NCI-H187 treated with DMSO at 0.1 percent for 48 hours (cell line): ENCODE measurements at regions not wholly inside any gene's neighbourhood (a gene's known extent, or its start where the extent isn't known, plus 50 kb on each side); places are given as distances from the start of the nearest gene placed in this dataset.
"Not testable (repeated sequence)": the region's sequence is repeated elsewhere in the genome, so short reads cannot be mapped to it uniquely, and the experiment has no call there.

Experiments used
- DNase-seq: peaks from one replicate; lab custom pipeline; 2025; lab: John Stamatoyannopoulos, UW

DNA sequence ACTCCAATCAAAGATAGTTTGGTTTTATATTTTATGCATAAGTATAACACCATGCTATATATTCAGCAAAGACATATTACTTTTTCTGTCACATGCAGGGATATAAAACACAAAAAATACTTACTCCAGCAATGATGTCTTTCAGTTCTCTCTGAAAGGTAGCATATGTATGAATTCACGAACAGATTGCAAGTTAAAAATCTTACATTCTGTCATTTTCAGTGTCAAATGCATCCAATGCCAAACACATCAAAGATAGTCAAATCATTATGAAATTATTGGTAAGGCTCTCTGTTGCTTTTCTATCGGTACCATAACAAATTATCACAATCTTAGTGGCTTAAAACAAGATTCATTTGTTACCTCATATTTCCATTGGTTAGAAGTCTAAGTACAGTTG is 492.0 kb upstream of the KIF2B start:
- DNase-seq = no peak

DNA sequence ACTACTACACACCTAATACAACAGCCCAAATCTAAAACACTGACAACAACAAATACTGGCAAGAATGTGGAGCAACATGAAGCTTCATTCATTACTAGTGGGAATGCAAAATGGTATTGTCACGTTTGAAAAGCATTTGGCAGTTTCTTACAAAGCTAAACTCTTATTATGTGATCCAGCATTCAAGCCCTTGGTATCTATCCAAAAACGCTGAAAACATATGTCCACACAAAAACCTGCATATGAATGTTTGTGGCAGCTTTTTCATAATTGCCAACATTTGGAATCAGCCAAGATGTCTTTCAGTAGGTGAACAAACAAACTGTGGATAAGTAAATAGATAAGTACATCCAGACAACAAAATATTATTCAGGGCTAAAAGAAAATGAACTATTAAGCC is 501.1 kb upstream of the KIF2B start:
- DNase-seq = no peak

DNA sequence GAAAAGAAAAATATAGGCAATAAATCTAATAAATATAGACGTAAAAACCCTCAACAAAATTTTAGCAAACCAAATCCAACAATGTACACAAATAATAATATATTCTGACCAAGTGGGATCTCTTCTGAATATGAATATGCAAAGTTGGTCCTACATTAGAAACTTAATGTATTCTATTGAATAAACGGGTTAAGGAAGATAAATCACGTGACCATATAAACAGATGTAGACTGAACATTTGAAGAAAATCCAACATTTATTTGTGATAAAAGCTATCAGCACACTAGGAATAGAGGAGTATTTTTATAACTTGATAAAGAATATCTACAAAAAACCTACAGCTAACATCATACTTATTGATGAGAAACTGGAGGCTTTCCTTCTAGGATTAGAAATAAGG is 502.8 kb upstream of the KIF2B start:
- no peak for DNase-seq

DNA sequence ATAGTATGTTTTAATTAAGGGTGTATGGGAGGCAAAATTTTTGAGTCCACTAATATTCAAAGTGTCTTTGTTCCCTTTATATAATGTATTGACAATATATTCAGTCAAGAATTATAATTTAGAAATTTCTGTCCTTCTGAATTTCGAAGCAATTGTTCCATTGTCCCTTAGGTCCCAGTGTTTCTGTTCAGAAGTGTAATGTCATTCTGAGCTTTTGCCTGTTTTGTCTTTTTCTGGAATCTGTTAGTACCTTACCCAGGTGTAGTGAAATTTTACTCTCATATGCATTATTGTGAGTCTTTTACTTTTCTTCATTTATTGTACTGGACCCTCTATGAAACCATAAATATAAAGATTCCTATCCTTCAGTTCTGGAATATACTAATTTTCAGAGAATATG is 505.7 kb upstream of the KIF2B start:
- DNase-seq = no peak

DNA sequence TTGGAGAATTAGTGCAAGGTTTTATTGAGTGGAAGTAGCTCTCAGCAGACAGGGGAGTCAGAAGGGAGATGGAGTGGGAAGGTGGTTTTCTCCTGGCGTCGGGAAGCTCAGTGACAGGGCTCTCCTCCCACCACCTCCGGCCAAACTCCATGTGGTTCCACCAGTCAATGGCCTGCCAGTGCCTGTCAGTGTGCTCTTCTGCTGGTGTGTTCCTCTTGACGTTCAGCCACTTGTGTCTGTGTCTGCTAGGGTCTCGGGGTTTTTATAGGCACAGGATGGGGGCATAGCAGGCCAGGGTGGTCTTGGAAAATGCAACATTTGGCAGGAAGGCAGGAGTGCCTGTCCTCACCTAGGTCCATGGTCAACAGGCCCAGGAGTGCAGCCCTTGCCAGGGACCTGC is 506.7 kb upstream of the KIF2B start:
- no peak for DNase-seq

DNA sequence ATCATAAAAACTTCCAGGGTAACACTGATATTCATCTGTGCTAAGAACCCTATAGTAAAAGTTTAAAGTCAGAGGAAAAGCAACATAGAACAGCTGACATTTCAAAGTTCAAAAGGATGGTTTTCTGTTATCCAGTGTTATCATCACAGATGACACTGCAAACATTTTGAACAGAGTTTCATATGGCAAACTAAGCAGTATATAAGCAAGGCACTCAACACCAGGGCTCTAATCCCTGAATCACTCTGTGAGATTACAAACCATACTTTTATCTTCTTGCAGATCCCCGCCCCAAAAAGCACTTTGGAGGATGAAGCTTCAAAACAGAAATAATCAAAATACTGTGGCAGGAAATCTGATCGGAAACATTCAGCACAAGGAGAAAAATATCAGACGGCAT is 508.2 kb upstream of the KIF2B start:
- no peak for DNase-seq

DNA sequence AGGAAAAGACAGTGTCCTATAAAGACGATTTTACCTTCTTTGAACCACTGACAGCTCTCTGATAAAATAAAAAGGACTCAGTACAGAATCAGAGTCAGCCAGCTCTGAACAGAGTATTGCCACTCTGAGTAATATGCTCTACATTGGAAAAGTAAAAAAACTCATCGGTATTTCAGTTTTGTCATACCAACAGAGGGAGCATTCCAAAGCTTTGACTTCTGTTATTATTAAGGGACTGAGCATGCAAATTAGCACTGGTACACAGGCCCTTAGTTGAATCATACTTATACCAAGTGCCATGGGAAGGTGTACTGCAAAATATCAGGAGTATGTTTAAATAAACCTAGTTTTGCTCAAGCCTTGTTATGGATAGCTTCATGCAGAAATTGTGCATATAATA is 509.0 kb upstream of the KIF2B start:
- no peak for DNase-seq

DNA sequence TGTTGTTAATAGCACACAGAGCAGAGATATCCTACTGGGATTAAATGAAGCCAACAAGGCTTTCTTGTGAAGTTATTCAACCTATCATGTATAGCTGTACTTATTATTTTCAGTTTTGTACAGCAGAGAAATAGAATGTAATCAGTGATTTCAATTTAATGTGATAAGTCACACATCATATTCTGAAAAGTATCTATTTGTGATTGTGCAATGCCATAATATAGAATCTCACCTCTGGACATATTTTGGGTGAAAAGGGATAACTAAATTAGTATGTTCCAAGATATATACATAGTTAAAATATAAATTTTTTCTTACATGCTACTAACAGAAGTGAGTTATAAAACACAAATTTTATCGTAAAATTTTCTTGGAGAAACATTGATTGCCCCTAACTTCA is 544.3 kb upstream of the KIF2B start:
- DNase-seq = no peak

DNA sequence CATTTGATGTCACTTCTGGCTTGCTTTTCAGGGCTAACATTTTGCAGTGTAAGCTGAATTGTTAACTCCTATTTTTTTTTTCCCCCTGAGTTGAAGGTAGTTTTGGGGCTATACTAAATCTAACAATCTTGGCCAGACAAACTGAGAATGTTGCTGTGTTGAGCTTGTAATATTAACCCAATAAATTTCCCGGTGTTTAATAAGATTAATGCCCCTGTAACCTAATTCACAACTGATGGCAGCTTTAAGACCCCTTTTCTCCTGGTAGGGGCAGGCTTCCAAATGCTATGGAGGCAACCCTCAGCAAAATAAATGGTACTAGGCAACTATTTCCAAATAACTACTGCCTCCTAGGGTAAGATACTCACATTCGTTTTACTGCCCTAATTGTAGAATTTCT is 549.6 kb upstream of the KIF2B start:
- DNase-seq = no peak

DNA sequence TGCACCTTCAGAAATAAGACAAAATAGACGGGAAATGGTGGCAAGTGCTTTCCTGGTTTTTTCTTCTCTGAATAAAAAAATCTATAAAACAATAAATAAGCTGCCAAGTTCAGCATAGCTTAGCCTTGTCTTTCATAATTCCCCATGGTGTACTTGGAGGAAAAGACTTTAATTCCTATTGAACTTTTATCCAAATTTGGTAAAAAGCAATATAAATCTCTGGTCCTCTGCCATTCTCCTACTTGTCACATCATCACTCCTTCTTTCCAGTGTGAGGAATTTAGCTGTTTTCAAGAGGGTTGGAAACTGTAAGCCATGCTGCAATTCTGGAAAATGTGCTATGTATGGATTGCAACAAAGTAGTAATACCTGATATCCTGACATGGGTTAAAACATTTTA is 551.8 kb upstream of the KIF2B start:
- DNase-seq = no peak

DNA sequence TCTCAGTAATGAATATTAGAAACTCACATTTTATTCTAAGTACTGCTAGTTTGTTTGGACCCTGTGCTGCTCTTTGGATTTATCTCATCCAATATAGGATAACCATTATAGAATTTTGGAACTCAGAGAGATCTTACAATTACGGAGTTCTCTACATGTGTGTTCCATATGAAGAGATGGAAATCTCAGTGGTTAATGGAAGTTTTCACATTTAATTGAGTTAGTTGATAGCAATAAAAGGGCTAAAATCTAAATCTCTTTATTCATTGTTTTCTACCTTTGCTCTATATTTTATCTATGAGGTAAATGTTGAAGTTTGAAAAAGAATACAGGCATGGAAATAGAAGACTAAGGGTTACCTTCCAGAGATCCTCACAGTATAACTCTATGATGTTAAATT is 558.0 kb upstream of the KIF2B start:
- no peak for DNase-seq

DNA sequence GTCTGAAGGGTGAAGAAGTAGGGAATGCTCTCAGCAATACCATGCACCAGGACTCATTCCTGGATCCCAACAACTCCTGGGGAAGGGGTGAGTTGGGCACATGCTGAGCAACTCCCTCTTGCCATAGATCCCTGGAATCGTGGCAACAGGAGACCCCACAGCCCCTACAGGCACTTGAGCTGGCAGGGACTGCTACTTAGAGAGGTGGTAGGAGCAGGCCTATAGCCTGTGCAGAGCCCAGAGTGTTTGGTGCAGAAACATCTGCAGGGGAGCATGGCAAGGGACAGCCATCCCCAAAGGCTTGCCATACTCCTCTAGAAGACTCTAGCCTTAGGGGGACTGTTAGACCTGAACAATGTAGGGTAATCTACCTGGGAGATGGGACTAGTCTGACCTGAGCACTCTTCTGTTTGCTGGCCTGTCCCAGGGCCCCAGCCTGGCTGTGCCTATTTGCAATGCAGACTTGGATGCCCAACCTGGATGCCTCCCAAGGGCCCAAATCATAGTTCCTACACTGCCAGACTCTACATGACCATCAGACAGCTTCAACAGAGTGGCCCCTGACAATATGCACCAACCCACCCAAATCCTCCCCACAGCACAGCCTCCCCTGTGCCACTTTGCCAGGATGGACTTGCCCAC is 568.6 kb upstream of the KIF2B start:
- no peak for DNase-seq

DNA sequence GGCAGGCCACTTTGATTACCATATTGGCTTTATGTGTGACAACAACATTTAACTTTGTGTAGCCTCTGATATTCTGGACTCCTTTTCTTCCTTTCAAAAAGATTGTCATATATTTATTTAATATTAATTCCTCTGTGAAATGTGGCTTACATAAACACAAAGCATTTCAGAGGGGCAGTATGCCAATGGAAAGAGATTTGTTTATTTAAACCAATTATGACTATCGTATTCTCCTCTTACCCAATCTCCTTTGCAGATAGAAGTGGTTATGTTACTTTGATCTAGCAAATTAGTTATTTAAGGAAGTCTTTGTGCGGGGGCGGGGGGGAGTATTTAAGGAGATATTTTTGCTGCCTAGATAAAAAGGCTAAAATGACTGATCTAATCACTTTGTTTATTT is 573.7 kb upstream of the KIF2B start:
- DNase-seq = no peak

DNA sequence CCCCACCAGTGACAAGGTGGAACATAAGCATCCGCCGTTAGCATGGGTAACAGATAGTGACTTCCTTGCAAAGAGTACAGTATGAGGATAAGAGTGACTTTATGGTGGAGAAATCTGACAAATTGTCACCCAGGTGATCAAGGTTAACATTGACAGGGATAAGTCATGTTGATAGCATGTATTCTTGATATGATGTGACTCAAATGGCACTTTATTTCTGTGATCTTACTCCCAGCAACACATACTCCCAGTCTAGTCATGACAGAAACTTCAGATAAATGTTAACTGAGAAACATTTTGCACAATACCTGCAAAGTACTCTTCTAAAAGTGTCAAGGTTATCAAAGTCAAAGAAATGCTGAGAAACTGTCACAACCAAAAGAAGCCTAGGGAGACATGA is 588.6 kb upstream of the KIF2B start:
- DNase-seq = no peak

DNA sequence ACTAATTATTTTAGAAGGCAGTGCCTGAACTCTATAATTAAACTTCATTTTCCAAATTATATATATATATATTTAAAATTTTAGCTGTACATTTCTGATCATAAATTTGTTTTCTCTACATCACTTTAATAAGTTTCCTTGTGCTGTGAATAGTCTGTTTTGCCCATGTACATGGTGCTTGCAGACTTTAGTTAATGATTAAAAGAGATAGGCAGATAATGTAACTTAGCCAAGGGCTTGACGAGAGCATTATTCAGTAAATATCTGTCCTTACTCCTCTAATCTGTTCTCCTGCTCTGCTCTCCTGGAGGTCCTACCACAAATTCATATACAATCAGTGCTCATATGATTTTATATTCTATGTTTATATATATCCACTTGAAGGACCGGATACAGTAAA is 595.2 kb upstream of the KIF2B start:
- DNase-seq = no peak

DNA sequence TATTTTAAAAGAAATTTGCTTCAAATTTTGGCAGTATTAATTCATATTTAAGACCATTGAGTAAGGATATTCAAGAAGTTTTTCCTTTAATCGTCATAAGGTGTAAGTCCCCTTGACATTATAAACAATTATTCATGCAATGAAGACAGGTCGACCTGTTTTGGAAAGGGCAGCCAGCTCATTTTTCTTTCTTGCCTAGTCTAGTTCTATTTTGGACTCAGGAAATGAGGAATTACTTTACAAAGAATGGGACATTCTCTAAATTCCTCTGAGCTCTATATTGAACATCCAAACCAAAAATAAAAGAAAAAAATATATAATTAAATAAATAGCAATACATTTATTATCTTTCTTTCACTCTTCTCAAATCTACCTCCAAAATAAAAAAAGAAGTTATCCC is 595.6 kb upstream of the KIF2B start:
- DNase-seq = no peak

DNA sequence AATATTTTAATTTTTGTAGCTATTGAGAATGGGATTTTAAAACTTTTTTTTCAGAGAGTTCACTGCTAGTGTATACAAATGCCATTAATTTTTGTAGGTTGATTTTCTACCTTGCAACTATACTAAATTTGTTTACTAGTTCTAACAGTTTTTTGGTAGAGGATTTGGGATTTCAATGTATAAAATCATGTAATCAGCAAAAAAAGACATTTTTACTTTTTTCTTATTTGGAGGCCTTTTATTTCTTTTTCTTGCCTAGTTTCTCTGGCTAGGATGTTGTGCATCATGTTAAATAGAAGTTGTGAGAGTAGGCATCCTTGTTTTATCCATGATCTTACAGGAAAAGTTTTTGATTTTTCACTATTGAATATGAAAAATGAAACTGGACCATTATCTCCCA is 602.9 kb upstream of the KIF2B start:
- DNase-seq = no peak

DNA sequence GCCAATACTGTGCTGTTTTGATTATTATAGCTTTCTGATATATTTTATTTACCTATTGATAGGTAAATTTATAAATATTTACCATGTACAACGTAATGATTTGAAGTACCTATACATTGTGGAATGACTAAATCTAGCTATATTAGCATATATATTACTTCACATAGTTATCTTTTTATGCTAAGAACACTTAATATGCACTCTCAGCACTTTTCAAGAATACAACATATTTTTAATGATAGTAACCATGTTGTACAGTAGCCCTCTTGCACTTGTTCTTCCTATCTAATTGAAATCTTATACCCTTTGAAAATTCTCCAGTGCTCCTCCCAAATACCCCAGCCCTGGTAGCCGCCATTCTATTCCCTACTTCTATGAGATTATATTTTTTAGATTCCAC is 604.0 kb upstream of the KIF2B start:
- DNase-seq = no peak

DNA sequence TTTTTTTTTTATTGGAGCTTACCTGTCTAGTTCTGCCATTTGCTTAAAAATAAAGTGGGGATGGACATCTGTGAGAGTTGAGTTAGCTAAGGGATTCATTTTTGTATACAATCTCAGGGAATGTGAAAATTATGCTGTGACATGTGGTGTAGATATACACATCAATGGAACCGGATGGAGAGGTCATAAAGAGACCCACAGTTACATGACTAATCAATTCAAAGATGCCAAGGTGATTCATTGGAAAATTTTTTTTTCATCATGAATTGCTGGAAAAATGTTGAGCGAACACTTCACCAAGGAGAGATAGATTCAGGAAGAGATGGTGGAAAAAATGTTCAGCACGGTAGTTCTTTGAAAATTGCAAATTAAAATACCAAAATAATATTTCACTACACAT is 605.4 kb upstream of the KIF2B start:
- no peak for DNase-seq

DNA sequence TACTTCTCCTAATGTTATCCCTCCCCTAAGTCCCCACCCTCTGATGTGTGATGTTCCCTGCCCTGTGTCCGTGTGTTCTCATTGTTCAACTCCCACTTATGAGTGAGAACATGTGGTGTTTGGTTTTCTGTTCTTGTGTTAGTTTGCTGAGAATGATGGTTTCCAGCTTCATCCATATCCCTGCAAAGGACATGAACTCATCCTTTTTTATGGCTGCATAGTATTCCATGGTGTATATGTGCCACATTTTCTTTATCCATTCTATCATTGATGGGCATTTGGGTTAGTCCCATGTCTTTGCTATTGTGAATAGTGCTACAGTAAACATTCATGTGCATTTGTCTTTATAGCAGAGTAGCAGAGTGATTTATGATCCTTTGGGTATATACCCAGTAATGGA is 613.8 kb upstream of the KIF2B start:
- not testable (repeated sequence) for DNase-seq

DNA sequence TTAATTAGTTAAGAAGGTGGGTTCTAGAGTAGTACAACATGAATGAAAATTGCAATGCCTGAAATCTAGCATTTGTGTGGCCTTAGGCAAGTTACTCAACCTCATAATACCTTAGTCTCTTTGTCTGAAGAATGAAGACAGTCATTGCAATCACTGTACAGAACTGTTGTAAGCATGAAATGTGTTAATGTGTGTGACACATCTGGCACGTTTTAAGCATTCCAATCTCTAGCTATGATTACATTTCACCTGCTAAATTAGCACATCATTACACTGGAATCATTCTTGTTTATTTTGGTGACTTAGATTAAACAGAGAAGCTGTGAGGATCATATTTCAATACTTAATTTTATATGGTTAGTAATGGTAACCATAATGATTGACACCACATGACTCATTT is 629.7 kb upstream of the KIF2B start:
- DNase-seq = no peak

DNA sequence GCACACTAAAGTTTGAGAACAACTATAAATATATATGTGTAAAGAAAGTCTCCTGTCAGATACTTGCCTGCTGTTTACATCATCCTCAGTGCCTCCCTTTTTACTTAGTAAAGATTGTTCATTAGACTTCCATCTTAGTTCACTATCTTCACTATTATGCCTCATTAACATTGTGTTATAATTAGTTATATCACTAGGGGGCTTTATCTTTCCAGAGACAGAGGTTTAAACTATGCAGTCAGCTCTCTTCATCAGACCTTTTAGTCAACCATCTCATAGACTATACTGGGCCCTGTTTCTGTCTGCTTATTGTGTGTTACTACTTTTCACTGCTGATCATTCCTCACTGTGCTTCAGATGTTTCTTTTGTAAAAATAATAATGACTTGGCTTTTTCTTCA is 630.8 kb upstream of the KIF2B start:
- DNase-seq = no peak

DNA sequence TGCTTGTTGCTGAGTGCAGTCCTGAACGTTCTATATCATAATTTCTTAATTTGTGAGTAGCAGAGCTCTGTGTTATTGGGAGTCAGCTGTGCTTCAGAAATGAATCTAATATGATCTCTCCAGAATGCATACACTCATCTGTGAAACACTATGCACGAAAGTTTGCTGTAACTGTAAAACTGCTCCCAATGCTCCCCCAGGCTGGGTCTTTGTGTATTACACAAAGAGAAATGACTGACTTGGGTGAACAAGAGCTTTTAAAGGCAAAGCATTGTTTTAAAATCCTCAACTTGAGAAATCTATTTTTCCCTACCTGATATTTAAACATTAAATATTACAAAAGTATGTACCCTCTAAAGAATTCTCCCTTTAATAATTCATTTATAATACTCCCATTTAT is 636.7 kb upstream of the KIF2B start:
- no peak for DNase-seq

DNA sequence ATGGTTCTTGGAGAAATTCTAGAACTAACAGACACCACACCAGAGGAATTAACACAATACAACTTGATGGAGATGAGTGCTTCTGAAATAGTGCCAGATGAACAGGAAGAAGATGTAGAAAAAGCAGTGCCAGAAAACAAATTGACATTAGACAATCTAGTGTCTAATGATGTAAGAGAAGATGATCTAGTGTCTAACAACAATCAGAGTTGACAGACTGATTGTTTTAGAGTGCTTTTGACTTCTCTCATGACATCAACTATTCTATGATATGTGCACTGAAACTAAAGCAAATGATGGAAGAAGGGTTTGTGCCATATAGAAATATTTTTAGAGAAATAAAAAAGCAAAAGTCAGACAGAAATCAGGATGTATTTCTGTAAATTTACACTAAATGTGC is 646.1 kb upstream of the KIF2B start:
- no peak for DNase-seq

DNA sequence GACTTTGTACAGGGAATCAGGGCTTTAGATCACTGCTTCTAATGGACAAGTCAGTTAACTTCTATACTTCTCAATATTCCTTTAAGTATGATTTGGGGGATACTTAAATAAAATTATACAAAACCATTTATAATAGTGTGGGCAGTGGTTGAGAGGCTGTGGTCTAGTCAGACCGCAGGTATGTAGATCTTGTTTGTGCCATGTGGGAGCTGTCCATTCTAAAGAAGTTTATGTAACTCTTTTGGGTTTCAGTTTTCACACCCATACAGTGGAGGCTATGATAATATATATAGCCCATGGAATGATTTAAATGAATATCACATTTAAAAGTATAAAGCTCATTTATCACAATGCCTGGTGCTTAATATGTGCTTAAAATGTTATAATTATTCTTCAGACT is 654.3 kb upstream of the KIF2B start:
- DNase-seq = no peak
